Activated B cell treated with CpG ODN at 0.5 μM for 24 hours (primary cell): ENCODE measurements at regions not wholly inside any gene's neighbourhood (a gene's known extent, or its start where the extent isn't known, plus 50 kb on each side); places are given as distances from the start of the nearest gene placed in this dataset.

ENCODE experiments used
- ATAC-seq: fragments of 200-7000 bp; cut with Tn5 transposase; one replicate; pipeline ENCODE4 v1.10.0; 2021; ENCODE audit warnings: low read depth, mild to moderate bottlenecking, moderate library complexity
- CTCF ChIA-PET: fragments of 350-600 bp; sonication (Branson Sonifier 250); formaldehyde crosslinking; loops from one replicate; lab custom pipeline; 2021; ENCODE audit warnings: antibody characterized with exemption; lab: Charles Lee
- POLR2A ChIA-PET: fragments of 350-600 bp; sonication (Branson Sonifier 250); formaldehyde crosslinking; loops from one replicate; lab custom pipeline; 2021; ENCODE audit warnings: antibody characterized with exemption; lab: Charles Lee
- DNase-seq: peaks from one replicate; pipeline ENCODE4 v3.0.0; 2022
- H3K27ac Mint-ChIP-seq: one replicate; pipeline ENCODE4 v1.8.0; 2020; ENCODE audit warnings: mixed read lengths
- H3K27me3 Mint-ChIP-seq: one replicate; pipeline ENCODE4 v1.8.0; 2021; ENCODE audit warnings: mixed read lengths
- H3K36me3 Mint-ChIP-seq: one replicate; pipeline ENCODE4 v1.8.0; 2021; ENCODE audit warnings: low read depth, mixed read lengths
- H3K4me1 Mint-ChIP-seq: one replicate; pipeline ENCODE4 v1.8.0; 2021; ENCODE audit warnings: mixed read lengths
- H3K4me3 Mint-ChIP-seq: one replicate; pipeline ENCODE4 v1.8.0; 2020; ENCODE audit warnings: mild to moderate bottlenecking, mixed read lengths
- H3K9me3 Mint-ChIP-seq: one replicate; pipeline ENCODE4 v1.8.0; 2020; ENCODE audit warnings: mixed read lengths
- CTCF ChIP-seq: fragments of 200-600 bp; IDR thresholded peaks from one replicate; pipeline ENCODE4 v1.8.0; 2022; ENCODE audit warnings: antibody characterized with exemption, mild to moderate bottlenecking
- intact Hi-C: fragments of 100-400 bp; cut with micrococcal nuclease; formaldehyde crosslinking; loops from one replicate; pipeline ENCODE4 v1.15.1; 2024

DNA sequence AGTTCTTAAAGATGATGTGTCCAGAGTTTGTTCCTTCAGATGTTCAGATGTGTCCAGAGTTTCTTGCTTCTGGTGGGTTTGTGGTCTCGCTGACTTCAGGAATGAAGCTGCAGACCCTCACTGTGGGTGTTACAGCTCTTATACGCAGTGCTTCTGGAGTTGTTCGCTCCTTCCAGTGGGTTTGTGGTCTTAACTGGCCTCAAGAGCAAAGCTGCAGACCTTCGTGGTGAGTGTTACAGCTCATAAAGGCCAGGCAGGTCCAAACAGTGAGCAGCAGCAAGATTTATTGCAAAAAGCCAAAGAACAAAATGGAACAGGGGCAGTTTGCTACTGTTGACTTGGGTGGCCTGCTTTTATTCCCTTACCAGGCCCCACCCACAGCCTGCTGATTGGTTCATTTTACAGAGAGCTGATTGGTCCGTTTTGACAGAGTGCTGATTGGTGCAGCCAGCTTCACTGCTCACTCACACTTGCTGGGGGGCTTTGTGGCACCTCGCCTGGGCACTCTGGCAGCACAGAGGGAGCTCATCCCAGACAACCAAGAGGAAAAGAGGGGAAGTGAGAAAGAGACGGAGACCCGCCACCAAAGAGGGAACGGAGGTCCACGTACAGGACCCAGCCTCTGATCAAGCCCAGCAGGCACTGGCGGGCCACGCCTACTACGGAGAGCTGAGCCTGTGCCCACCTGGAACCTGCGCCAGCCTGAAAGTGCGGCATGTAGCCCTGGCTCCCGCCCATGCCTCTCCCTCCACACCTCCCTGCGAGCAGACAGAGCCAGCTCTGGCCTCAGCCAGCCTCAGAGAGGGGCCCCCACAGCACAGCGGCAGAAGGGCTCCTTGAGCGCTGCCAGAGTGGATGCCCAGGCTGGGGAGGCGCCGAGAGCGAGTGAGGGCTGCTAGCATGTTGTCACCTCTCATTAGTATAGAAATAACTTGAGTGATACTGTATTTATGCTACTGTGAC lies 55.8 kb upstream of the SEMA3C start:
- H3K4me1 Mint-ChIP-seq: no peaks in the 10 kb centered on the region
- no peak overlapping the region for H3K4me3 Mint-ChIP-seq

GRCh38 chr7:80971225-80971624 lies 52.4 kb upstream of the SEMA3C start:
- H3K9me3 Mint-ChIP-seq: peaks cover 10% of the 10 kb centered on the region
- no peaks in the 10 kb centered on the region for H3K36me3 Mint-ChIP-seq
- DNase-seq (no peak), ATAC-seq (no peak)
- no peak overlapping the region for H3K27ac Mint-ChIP-seq
- CTCF ChIA-PET: no interaction called here
- POLR2A ChIA-PET: interaction anchor here (0.6 kb wide), 1 partner anchor 502 kb away, joined by 5 read pairs; no protein-coding TSS in a partner anchor
- no peaks in the 10 kb centered on the region for H3K27me3 Mint-ChIP-seq
- no peak for TF ChIP-seq CTCF
- no peaks in the 10 kb centered on the region for H3K4me1 Mint-ChIP-seq
- intact Hi-C loops: no loop called here
- H3K4me3 Mint-ChIP-seq: no peak overlapping the region

More for the DNA sequence above, 55.8 kb upstream of the SEMA3C start:
- CTCF ChIA-PET: no interaction called here
- no peak for ATAC-seq
- Mint-ChIP-seq H3K9me3 (peaks cover 5% of the 10 kb centered on the region), H3K36me3 (no peaks in the 10 kb centered on the region), H3K27ac (no peak overlapping the region), H3K27me3 (no peaks in the 10 kb centered on the region)
- POLR2A ChIA-PET: no interaction called here
- no peak for TF ChIP-seq CTCF
- intact Hi-C loops: no loop called here
- DNase-seq: no peak
